ENCODE measurements at regions not wholly inside any gene's neighbourhood (a gene's known extent, or its start where the extent isn't known, plus 50 kb on each side); places are given as distances from the start of the nearest gene placed in this dataset.
"Not testable (repeated sequence)": the region's sequence is repeated elsewhere in the genome, so short reads cannot be mapped to it uniquely, and the experiment has no call there.

- not testable (repeated sequence) for ATAC-seq, H3K4me1 Mint-ChIP-seq, H3K9me3 Mint-ChIP-seq, H3K36me3 Mint-ChIP-seq, H3K4me3 Mint-ChIP-seq, H3K27ac Mint-ChIP-seq
- H3K27me3 Mint-ChIP-seq, result peaks cover 46% of the 10 kb centered on the region
Measured at GRCh38 chr13:51170128-51170497, 52.1 kb upstream of the FAM124A start.

GRCh38 chr13:51169303-51170127 lies 52.7 kb upstream of the FAM124A start:
- not testable (repeated sequence) for ATAC-seq, H3K9me3 Mint-ChIP-seq, H3K36me3 Mint-ChIP-seq, H3K4me1 Mint-ChIP-seq, H3K27ac Mint-ChIP-seq, H3K4me3 Mint-ChIP-seq
- H3K27me3 Mint-ChIP-seq, result peaks cover 46% of the 10 kb centered on the region

- no peak overlapping the region for H3K27ac Mint-ChIP-seq
- no peak overlapping the region for H3K4me3 Mint-ChIP-seq
- H3K36me3 Mint-ChIP-seq, result no peaks in the 10 kb centered on the region
- H3K9me3 Mint-ChIP-seq, result peaks cover 2% of the 10 kb centered on the region
- no peak for ATAC-seq
- no peaks in the 10 kb centered on the region for H3K4me1 Mint-ChIP-seq
- H3K27me3 Mint-ChIP-seq, result peaks cover 54% of the 10 kb centered on the region
Measured at GRCh38 chr13:51168623-51169022, 53.6 kb upstream of the FAM124A start.

GRCh38 chr13:51167393-51168191 lies 54.6 kb upstream of the FAM124A start:
- peaks cover 64% of the 10 kb centered on the region for H3K27me3 Mint-ChIP-seq
- H3K9me3 Mint-ChIP-seq, result peaks cover 2% of the 10 kb centered on the region
- H3K36me3 Mint-ChIP-seq, result no peaks in the 10 kb centered on the region
- no peak for ATAC-seq
- H3K4me1 Mint-ChIP-seq, result no peaks in the 10 kb centered on the region
- no peak overlapping the region for H3K27ac Mint-ChIP-seq
- H3K4me3 Mint-ChIP-seq, result no peak overlapping the region

- H3K27ac Mint-ChIP-seq, result no peak overlapping the region
- no peaks in the 10 kb centered on the region for H3K9me3 Mint-ChIP-seq
- ATAC-seq, result no peak
- no peak overlapping the region for H3K4me3 Mint-ChIP-seq
- peaks cover 32% of the 10 kb centered on the region for H3K27me3 Mint-ChIP-seq
- no peaks in the 10 kb centered on the region for H3K36me3 Mint-ChIP-seq
- H3K4me1 Mint-ChIP-seq, result no peaks in the 10 kb centered on the region
Measured at GRCh38 chr13:51162701-51163100, 51.6 kb upstream of the C13orf42 start.
